Kidney capillary endothelial cell (primary cell): ENCODE measurements at regions not wholly inside any gene's neighbourhood (a gene's known extent, or its start where the extent isn't known, plus 50 kb on each side); places are given as distances from the start of the nearest gene placed in this dataset.

Experiments
- DNase-seq: peaks from one replicate; pipeline ENCODE4 v3.0.0-alpha.2; 2018; ENCODE audit warnings: low spot score

DNA sequence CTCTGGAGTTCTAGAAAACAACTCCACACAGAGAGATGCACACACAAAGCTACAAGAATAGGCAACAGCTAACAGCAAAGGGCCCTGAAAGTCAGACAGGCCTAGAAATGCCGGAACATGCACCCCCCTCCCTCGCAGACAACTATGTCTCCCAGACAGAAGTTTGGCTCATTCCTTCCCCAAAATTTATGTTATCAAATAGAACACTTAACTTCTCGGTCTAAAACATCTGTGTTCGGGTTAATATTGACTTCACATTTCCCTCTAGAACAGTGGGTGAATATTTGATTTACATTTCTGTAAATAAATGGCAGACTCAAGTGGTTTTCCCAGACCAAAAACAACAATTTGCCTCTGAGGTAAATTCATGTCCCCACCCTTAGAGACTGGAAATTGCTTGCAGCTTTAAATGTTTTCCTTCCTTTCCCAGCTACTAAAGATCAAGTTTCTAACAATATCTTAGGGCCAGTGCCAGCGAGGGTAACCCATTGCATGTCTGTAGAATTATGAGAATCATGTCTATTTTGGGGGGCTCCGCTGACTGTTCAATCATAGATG, 92.5 kb upstream of the INHBA start:
- no peak for DNase-seq

DNA sequence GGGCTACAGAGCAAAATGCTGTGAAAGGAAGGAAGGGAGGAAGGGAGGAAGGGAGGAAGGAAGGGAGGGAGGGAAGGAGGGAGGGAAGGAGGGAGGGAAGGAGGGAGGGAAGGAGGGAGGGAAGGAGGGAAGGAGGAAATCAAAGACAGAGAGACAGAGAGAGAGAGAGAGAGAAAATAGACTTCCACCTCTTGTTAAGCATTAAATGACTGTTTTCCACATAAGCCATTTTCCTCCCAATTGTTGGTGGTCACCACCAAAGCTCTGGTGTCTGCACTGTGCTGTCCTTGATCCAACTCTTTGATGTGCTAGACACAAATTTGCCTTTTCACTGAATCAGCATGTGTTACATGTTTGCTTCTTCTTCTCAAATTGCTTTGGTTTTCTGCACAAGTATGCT, 90.7 kb upstream of the INHBA start:
- DNase-seq, result no peak

DNA sequence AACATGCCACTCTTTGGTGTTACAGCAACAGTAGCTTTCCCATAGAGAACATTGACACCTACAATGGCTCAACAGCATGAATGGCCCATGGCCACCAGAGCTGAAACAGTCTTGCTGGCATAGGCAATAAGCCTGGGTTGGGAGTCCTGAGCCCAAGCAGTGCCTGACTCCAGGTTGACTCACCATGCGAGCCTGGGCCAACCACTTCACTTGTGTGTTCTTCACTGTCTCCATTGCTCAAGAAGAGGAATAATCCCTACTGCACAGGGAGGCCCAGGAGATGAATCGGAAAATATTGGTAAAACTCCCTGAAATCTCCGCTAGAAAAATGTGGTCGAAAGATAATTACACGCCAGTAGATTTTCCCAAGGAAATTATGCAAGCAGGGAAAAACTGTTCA, 89.2 kb upstream of the INHBA start:
- DNase-seq, result no peak

DNA sequence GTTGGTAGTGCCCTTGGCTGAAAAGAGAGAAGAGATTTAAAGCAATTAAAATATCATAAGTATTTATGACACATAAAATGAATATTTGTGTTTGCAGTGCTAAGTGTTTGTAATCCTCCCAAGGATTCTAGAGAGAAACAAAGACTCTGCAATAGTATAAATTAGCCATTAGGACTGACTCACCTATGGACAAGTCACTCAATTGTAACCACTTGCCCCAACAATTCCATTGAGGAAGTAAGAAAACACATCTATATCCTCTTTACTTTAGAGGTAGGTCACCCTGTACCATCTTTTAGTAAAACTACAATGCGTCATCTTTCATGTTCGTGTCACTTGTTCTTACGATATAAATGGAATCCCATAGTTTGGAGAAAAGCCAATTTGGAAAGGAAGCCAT, 85.7 kb upstream of the INHBA start:
- DNase-seq, result peak; percentile 51

DNA sequence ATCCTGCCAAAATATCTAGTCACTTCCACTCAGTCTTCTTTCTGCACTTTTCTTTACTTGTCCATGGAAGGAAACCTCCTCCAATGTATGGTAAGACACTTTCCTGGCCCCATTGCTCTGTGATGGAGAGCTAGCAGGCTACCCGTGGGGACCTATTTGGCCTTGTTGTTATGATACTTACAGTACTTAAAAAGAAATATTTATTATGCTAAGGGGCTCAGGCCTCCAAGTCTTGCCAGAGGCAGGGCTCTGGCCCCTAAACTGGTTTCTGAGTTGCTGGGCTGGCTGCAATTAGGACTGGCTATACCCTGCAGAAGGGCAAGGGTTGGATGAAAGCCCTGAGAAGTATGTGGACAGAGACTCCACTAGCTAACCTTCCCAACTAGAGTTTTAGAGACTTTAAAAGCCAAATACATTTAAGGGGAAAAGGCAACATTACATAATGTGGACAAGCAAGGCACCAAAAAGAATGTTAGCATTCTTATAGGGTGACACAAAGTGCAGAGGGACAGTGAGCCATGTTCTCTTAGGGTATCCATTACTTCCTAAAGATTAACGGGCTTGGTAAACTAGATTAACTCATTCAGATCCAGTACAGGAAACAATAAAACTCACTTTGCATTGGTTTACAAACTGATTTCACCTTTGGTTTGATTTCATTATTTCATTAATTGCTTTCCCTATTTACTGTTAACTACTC, 84.9 kb upstream of the INHBA start:
- no peak for DNase-seq

DNA sequence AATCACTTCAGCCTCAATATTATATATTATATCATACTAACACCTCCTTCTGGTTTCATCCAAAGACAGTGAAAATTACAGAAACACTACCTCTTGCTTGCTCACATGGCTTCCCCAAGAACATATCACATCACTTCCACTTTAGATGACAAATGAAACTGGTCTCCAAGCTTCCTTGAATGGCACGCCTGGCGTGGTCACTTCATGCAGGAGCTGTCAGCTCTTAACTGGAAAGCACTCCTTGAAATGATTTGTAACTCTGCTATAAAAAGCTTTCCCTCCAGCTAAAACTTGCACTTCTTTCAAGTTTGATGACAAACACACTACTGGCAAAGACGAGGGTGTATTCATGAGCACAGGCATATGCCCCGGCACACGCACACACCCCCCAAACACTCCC, 84.1 kb upstream of the INHBA start:
- DNase-seq, result no peak

DNA sequence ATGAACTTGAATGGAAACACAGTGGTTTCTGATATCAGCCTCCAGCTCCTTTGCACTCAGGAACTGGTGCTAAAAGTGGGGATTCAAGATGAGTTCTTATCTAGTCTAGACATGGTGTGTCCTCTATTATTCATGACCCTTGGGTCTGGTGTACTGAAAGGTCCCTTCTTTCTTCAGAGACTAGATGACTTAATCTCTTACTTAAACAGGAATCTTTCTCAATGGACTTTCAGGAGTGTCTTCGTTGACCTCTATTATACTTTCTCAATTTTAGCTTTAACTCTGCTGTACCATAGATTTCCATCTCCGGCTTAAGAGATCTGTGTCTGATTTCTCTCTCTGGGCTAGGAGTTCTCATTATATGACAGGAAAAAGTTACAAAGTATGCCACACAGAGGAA, 83.5 kb upstream of the INHBA start:
- no peak for DNase-seq

DNA sequence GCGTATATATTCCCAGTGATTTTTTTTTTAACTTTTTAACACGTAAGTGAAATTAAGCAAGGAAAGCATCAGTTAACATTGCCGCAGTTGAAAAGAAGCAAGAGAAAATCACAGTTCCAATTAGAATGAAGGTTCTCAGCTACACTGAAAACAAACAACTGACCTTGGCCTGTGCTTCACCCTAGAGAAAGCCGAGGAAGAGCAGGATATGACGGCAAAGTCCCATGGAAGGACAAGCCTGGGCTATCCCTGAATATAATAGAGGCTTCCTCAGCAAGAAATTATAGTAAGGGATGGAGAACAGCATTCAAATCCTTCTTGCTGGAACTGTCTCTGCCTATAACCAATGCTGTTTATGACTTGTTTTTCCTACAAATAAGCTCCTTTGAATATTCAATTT, 83.0 kb upstream of the INHBA start:
- DNase-seq, result no peak

DNA sequence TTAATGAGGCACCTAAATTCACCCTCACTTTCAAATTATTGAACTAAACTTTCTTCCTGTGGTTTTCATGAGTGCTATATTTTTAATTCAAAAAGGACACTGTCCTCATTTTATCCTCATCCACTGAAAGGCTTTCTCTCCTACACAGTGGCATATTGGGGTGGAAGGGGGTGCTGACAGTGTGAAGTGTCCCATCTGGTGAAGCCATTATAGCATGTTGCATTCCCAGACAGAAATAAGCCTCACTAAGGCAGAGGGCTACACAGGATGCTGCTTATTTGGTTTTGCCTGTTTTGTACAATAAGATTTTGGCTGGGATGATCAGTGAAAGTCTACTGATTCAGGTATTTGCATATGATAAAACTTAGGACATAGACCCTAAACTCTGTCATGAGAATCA, 82.4 kb upstream of the INHBA start:
- DNase-seq, result no peak

DNA sequence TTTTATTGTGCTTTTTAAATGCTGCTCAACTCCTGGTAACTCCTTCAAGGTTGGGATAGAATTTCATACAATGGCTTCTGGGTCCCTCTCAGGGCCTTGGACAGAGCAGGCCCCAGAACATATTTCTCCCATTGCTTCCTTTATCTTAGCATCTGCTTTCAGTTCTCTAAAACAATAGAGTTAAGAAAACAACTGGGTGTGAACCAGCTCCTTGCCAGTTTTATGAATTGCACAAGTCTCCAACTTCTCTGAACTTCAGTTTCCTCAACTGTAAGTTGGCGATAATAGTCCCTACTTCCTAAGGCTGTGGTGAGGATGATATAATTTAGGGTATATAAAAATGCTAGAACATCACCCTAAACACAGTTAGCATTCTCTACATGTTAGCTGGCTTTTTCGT, 77.0 kb upstream of the INHBA start:
- no peak for DNase-seq

DNA sequence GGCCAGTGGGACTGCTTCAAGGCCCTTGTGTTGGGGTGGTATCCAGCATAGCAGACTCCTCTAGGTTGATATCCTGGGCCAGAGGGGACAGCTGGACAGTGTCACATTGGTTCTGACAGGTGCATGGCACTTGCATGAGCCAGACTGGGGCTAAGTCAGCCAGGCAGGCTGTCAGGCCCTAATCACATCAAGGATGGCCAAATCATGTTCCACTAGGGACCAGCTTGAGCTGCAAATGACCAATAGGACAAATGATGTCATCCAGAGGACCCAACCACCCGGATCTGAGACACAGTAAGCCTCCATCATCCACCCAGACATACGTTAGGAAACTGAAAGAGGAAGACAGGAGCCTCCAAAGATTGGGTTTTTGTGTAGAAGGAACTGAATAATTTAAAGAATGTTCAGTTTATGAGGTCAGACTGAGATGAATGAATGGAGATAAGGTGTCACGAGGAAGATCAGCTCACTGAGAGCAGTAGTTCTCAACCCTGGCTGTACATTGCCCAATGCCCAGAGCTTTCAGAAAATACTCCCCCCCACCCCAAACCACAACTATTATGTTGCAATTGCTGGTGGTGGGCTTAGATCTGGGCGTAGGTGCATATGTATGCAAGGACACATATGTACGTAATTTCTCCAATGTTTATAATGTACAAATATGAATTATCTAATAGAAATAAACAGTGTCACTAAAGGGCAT, 75.2 kb upstream of the INHBA start:
- no peak for DNase-seq

DNA sequence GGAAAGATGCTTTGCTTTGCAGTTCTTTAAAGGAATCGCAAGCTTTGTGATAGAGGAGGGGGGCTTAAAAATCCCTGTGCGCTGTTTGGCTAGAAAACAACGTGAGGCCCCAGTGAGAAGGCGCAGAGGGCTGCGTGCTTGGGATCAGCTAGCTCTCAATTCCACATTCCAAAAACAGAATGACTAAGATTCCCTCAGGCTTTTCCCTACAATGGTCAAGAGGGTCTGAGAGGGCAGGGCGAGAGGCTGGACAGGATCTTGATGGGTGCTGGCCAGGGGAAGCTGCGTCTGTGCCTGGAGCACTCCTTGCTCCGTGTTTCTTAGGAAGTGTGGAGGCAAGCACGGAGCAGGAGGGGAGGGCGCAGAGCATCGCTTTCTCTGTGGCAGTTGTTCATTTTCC, 72.1 kb upstream of the INHBA start:
- DNase-seq, result no peak

DNA sequence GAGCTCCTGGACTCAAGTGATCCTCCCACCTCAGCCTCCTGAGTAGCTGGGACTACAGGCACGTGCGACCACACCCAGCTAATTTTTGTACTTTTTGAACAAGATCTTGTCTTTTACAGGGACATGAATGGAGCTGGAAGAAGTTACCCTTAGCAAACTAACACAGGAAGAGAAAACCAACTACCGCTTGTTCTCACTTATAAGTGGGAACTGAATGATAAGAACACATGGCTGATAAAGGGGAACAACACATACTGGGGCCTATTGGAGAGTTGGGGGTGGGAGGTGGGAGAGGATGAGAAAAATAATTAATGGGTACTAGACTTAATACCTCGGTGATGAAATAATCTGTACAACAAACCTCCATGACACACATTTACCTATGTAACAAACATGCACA, 70.9 kb upstream of the INHBA start:
- DNase-seq, result no peak

DNA sequence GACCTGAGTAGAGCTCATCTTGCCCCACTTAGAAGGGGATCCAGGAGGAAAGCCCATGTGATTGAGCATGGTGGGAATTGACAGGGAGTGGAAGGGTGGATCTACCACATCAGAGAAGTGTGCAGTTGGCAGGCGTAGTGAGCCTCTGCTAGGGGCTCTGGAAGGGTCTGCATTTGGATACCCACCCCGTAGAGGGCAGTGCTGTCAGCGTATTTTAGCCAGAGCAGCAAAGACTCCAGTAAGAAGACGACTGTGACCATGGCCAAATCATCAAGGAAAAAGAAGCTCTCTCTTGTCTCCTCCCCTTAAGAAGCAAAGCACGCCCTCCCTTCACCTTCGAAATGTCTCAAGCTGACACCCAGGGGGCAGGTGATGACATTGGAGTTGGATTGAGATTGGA, 68.8 kb upstream of the INHBA start:
- DNase-seq, result no peak

DNA sequence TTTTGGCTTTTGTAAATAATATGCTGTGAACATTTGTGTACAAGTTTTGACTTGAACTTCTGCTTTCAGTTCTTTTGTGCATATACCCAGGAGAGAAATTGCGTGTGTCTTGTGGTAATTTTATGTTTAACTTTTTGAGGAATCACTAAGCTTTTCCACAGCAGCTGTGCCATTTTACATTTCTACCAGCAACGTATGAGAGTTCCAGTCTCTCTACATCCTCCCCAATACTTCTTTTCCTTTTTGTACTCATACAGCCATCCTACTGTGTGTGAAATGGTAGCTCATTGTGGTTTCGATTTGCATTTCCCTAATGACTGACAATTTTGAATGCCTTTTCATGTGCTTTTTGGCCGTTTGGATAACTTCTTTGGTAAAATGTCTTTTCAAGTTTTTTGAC, 66.3 kb upstream of the INHBA start:
- DNase-seq, result no peak

DNA sequence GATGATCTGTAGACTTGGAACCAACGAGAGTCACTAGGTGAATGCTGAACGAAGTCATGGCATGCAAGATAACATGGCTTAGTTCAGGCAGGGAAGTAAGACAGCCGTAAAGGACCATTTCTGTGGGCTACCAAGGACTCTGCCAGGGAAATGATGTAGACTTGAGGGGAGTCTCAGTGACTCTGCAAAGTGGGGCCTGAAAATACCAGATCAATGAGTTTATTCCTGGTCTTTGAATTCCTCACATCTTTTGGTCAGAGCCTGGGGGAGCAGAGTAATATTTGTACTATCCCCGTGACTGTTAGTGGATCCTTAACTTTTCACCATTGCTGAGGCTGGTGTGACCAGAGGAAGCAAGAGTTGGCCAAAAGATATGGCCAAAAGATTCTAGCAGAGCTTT, 60.7 kb upstream of the INHBA start:
- DNase-seq, result no peak

DNA sequence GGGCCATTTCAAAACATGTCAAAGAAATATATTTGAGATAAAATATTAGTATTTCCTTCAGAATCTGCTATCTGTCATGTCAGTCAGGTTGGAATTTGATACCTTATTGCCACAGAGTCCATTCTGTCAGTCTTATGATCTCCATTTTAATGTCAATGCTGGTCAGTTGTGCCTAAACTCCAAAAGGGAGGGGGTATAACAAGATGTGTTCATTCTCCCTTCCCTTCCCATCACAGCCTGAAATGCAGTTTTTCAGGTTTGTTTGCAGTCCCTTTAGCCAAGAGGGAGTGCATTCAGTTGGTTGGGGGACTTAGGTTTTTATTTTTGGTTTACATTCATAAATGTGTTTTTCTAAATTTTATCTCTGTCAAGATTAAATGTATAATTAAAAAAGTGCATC, 59.8 kb upstream of the INHBA start:
- DNase-seq, result no peak

DNA sequence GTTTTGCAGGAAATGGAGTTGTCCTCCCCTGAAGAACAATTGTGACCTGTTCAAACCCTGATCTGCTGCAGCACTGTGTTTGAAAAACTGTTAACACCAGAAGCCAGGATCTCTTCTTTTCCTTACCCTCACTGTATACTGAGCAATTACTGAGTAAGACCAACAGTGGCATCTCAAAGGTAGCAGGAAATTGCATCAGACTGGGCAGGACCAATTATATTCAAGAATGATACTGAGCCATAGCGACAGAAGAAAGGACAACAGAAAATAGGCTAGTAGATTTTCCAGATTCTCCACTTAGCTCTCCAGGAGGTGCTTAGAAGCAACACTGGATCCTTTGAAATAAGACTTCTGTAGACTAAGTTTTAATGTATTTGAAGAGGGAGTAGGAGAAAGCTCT, 57.4 kb upstream of the INHBA start:
- no peak for DNase-seq

DNA sequence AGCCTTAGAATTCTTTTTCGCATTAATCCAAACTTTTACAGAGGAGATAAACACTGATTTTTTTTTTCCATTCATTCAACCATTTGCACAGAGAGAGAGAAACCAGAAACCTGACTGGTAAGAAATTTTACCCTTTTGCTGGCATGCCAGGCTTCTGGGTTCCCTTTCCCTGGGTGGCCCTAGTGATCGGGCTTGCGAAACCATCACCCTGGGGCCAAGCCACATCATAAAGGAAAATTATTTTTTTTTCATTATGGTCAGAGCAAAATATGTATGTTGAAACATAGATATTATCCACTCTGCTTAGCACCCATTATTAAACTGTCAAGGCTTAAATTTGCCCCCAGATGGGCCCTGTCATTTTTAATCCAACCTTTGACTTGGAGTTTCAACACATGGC, 55.4 kb upstream of the INHBA start:
- DNase-seq, result no peak

DNA sequence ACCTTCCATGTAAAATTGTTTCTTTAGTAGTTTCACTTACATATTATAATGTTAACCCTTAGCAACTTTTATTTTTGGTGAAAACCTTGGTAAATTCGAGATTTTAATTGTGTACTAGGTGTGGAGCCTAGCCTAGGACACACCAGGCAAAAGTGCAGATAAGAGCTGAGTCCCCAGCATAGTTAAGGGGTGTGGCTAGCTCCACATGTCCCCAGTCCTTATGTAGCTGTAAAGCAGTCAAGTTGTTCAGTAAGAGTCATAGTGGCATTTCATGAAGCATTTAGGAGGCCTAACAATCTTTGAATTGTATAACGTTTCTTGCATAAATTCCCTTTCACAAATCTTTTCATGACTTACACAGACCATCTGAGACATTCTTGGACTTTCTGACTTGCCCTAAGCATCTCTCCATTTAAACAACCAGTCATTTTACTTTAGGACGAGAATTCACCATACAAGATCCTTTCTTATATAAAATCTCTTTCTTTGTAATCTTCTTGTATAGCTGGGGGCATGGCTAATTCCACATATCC, 53.8 kb upstream of the INHBA start:
- DNase-seq, result no peak

DNA sequence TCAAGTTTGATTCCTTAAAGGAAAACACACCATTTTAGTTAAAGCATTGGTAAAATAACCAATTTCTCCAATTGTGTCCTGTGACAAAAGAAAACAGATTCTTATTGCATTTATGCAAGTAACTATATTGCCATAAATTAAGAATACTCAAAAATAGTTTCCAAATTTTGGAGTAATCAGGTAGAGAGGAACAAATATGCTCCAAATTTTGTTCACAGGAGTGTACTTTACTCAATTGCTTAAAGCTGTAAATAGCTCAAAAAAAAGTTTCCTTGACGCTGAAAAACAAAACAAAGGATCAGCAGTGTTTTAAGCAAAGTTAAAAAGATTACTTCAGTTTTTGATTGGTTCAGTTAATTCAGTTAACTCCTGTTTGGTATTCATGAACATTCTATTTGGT, 52.2 kb upstream of the INHBA start:
- DNase-seq, result no peak

DNA sequence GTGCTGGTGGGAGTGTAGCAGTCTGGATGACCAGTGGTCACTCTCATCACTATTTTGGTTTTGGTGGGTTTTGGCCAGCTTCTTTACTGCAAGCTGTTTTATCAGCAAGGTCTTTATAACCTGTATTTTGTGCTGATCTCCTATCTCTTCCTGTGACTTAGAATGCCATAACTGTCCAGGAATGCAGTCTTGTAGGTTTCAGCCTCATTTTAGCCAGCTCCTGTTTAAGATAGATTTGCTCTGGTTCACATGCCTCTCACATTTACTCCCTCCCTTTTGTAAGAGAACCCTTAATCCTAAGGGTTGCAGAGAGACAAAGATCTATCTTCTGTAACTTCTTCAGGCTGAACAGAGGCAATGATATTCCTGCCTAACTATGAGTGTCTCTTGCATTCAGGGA, 51.2 kb upstream of the INHBA start:
- DNase-seq, result no peak
